PC-9 (cell line): ENCODE measurements at regions not wholly inside any gene's neighbourhood (a gene's known extent, or its start where the extent isn't known, plus 50 kb on each side); places are given as distances from the start of the nearest gene placed in this dataset.

ENCODE experiments used
- EZH2 ChIP-seq: fragments of 200-600 bp; sonication (generic); IDR thresholded peaks from 2 replicates; pipeline ENCODE4 v1.8.0; 2017; ENCODE audit warnings: antibody characterized with exemption, low read depth
- TF ChIP-seq, protein P1 (sequence below): fragments of 200-600 bp; sonication (generic); conservative IDR thresholded peaks from 2 replicates; pipeline ENCODE4 v1.6.1; 2017; ENCODE audit warnings: mixed run types, antibody characterized with exemption, mild to moderate bottlenecking, moderate library complexity

DNA sequence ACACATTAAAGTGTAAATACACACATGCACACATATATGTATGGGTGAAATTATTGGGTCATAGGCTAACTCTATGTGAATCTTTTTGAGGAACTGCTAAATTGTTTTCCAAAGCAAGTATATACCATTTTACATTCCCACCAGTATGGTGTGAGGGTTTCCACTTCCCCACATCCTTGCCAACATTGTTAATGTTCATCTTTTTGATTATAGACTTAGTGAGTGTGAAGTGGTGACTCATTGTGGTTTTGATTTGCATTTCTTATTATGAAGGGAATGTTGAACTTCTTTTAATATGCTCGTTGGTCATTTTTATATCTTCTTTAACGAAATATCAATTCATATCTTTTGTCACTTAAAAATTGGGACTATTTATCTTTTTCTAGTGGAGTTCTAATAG, 181.8 kb upstream of the GCFC2 start:
- no peak for TF ChIP-seq EZH2
- TF ChIP-seq, protein P1, sequence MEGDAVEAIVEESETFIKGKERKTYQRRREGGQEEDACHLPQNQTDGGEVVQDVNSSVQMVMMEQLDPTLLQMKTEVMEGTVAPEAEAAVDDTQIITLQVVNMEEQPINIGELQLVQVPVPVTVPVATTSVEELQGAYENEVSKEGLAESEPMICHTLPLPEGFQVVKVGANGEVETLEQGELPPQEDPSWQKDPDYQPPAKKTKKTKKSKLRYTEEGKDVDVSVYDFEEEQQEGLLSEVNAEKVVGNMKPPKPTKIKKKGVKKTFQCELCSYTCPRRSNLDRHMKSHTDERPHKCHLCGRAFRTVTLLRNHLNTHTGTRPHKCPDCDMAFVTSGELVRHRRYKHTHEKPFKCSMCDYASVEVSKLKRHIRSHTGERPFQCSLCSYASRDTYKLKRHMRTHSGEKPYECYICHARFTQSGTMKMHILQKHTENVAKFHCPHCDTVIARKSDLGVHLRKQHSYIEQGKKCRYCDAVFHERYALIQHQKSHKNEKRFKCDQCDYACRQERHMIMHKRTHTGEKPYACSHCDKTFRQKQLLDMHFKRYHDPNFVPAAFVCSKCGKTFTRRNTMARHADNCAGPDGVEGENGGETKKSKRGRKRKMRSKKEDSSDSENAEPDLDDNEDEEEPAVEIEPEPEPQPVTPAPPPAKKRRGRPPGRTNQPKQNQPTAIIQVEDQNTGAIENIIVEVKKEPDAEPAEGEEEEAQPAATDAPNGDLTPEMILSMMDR = no peak
